HG02840 (cell line): ENCODE measurements at regions not wholly inside any gene's neighbourhood (a gene's known extent, or its start where the extent isn't known, plus 50 kb on each side); places are given as distances from the start of the nearest gene placed in this dataset.

Experiments used
- ATAC-seq: cut with Tn5 transposase; IDR thresholded peaks from one replicate; pipeline ENCODE4 v1.9.1; 2021; ENCODE audit warnings: mild to moderate bottlenecking, moderate library complexity, moderate number of reproducible peaks; ENCODE audit not compliant: unreplicated experiment, low FRiP score

DNA sequence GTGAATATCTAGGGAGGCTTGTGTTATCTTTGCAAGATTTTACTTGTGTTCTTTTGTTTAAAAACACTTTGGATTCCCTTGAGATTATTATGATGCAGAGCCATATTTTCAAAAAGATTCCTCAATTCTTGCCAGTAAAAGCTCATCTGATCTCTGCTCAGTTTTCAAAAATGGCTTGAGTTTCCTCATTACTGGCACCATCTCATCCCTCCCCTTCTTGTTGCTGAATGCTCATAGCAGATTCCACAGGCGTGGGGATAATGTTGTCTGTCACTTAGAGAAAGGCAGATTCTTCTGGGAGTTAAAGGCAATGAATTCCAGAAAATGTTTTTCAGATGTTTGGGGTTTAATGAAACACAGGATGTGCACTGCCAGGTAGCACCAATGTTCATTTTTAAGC, 170.4 kb upstream of the TANK start:
- ATAC-seq: no peak

GRCh38 chr2:160993654-160994061, 166.6 kb upstream of the TANK start:
- no peak for ATAC-seq

DNA sequence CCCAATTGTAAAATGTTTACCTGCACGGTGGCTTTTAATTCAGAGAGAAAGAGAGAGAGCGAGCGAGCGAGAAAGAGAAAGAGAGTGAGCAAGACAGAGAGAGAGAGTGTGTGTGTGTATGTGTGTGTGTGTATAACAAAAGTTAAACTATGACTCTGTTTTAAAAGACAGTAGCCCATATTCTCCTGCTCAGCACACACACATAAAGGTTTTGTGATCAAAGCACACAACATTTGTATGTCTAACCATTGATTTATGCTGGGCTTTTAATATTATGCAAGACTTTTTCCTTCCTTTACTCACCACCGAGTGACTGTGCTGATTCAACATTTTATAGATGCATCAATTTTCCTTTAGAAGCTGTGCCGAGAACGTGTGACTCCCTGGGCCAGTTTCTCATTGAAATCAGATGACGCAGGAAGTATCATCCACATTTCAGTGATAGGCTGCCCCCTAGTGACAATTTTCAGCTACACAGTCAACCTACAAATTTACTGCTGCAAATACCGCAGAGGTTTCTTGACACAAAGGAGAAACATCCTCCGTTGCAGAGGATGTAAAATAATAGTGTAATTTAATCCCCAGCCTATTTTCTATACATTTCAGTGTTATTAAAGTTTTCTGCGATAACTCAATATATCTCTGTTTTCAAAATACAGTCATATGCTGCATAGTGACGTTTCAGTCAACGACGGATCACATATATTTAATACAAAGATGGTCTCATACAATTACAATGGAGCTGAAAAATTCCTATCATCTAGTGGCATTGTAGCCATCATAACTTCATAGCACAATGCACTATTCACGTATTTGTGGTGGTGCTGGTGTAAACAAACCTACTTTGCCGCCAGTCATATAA, 165.9 kb upstream of the TANK start:
- peak; percentile 84 for ATAC-seq

DNA sequence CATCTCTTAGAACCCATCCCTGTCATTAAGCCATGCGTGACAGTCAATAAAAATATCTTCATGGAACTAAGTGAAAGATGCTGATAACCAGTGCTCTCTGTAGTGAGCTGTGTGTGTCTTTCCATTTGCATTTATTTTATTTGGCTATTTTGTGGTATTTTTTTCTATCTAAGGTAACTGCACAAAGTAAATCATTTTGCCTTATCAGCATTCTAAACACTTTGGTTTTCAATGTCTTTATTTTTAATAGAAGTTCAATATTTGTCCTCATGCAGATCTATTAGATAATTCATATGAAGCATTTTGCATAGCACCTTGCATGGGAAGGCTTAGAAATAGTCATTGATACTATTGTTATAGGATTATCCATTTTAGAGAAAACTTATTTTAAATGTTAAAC, 163.6 kb upstream of the TANK start:
- no peak for ATAC-seq

GRCh38 chr2:161004379-161004778, 155.8 kb upstream of the TANK start:
- ATAC-seq: no peak

DNA sequence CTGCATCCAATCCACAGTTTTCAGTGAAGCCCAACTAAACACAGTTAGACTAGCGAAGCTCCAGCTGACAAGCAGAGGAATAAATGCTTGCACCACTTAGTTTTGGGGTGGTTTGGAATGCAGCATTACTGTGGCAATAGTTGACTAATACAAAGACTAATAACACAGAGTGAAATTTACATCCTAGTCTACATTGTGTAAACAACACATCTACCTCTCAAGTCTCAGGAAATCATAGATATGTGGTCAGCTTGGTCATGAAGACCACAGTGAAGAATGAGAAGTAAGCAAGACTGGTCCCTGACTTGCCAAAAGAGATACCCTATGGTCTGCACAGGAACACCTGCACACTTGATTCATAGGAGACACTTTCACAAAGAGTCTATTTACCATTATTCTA, 155.1 kb upstream of the TANK start:
- ATAC-seq: no peak

GRCh38 chr2:161008311-161008710, 151.9 kb upstream of the TANK start:
- no peak for ATAC-seq

- no peak for ATAC-seq
Measured at GRCh38 chr2:161010503-161011015, 149.7 kb upstream of the TANK start.

DNA sequence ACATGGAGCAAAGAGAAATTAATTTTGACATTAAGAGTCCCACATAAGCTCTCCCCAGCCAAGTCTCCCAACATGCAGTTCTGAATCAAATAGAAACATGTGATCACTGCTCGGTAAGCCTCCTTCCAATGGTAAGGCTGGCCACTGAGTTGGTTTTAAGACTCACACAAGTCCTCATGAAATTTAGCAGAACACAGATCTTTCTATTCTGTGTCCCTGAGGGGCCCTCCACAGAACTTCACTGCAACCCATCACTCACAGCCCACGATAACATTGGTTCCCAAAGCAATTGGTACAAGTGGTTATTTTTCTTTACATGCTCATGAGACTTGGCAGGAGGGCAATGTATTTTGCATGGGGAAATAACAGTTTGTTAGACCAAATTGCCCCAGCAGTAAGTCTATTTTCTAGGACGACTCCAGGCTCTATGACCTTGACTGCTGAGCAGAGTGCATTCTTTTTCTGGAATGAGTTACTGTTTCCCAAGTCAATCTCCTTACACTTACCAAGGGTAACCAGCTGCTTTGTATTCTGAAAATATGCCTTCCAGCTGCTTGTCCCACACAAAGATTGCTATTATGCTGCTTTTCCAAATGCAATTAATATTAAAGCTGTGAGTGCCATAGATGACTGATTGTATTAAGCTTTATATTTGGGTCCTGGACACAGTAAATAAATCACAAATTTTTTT, 142.3 kb upstream of the TANK start:
- no peak for ATAC-seq

GRCh38 chr2:161019311-161019710, 140.9 kb upstream of the TANK start:
- no peak for ATAC-seq

- ATAC-seq: no peak
Measured at GRCh38 chr2:161020437-161020836, 139.8 kb upstream of the TANK start.

- ATAC-seq: no peak
Measured at GRCh38 chr2:161028581-161028980, 131.6 kb upstream of the TANK start.

GRCh38 chr2:161029321-161029720, 130.9 kb upstream of the TANK start:
- ATAC-seq: no peak

DNA sequence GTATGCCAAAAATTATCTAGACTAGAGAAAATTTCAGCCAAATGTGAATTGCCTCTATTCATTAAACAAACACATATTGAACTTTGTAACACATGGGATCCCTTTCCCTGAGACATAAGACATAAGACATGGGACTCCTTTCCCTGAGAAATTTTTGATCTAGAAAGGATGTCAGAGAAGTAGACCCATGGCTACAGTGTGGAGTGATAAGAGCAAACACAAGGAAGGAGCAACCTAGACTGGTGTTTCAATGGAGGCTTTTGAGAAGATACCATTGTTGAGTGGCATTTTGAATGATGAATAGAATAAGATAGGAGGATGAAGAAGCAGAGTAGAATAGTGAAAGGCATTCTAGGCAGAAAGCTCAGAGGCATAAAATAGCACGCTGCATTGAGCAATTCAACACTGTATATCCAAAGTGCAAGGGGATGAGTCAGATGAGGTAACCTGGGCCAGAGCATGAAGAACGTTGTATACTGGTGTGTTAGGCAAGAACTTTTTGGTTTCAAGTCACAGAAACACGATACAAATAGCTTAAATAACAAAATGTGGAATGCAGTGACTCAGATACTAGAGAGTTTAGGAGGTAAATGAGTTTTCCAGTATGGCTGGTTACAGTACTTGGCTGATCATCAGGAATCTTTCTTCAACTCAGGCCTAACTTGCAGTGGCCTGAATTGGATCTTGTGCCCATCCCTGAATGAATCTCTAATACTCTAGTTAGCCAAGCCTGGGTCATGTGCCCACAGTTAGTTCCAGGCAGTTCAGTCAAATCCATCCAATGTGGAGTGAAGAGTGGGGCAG, 129.8 kb upstream of the TANK start:
- ATAC-seq: no peak

DNA sequence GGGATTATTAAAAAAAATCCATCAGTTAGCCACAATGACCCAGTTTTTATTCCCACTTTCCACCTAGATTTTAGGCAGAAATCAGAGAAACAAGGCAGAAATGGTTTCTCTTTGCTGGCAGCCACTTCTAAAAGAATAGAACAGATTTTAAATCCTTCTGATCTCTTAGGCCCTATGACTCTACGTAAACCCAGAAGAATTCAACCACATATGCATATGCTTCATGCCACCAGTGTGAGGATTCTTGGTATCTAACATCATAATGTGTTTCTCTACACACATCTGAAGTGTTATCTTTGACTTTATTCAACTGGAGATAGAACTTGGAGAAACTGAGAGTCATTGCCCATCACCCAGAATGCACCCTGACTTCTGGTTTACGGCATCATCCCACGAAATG, 128.7 kb upstream of the TANK start:
- ATAC-seq: no peak

DNA sequence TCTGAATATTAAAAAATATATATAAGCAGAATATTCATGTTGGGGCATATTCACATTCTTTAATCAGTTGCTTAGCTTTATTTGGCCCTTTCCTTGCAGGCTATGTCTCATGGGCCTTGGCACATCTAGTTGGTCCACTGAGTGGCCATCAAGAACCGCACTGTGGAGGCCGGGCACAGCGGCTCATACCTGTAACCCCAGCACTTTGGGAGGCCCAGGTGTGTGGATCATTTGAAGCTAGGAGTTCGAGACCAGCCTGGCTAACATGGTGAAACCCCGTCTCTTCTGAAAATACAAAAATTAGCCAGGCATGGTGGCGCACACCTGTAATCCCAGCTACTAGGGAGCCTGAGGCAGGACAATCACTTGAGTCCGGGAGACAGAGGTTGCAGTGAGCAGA, 127.6 kb upstream of the TANK start:
- no peak for ATAC-seq

DNA sequence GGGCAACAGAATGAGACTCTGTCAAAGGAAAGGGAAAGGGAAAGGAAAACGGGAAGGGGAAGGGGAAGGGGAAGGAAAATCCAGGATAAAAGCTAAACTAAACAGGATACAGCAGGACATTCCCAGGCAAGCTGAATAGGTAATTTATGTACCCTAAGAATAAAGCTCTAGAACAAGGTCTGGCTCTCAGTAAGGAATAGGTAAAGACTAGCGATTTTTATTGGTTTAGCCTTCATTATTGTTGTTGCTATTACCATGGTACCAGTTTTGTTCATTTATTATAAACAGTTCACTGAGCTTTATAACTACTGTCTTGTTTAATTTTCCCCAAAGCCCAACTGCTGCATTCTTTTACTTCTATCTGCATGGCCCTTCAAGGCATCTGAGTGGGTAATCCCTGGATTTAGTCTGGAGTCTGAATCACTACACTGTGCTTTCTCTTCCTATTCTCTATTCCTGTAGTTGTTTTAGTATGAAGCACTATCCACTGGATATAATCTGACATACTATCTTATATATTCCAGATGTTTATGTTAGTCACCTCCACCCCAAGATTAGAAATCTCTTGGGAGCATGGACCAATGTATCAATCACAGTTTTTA, 127.1 kb upstream of the TANK start:
- no peak for ATAC-seq

GRCh38 chr2:161036926-161037325, 123.3 kb upstream of the TANK start:
- no peak for ATAC-seq

DNA sequence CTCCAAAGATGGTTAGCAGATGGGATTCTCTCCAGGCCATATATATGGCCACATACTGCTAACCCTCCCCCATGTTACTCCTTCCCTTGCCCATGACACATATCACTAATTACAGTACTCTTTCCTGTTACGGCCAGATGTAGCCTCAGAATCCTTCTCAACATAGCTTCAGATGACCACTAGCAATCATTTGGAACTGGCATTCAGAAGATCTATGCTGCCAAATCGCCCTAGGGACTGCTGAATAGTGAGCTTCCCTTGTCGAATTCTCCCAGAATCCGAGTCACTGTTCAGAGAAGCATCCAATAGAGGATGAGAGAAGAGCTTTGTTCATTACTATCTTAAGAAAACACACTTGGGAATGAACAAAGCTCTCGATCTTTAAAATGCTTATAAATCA, 121.2 kb upstream of the TANK start:
- ATAC-seq: no peak

DNA sequence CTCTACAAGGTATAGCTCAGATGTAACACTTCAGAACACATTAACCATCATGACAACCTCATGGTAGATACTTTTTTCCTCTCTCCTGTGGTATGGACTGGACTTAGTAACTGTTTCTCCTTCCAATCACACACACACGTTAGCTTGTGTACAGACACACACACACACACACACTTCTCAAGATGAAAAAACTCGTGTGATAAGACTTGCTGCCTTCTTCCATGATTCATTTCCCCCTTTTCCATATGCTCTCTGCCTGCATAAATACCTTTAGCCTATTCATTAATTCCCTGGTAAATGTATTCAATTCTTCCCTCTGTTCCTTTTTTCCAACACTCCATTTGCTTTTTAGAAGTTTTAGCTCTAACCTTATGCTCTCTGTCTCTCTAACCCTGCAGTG, 118.9 kb upstream of the TANK start:
- no peak for ATAC-seq
